Nephron (organoid): ENCODE measurements at regions not wholly inside any gene's neighbourhood (a gene's known extent, or its start where the extent isn't known, plus 50 kb on each side); places are given as distances from the start of the nearest gene placed in this dataset.
"Not testable (repeated sequence)": the region's sequence is repeated elsewhere in the genome, so short reads cannot be mapped to it uniquely, and the experiment has no call there.

ENCODE experiments used
- H3K27ac Mint-ChIP-seq, 3 experiments: 2 replicates each; pipeline ENCODE4 v1.8.0; 2020; ENCODE audit warnings: mixed read lengths in 3 of 3, mild to moderate bottlenecking in 2 of 3, moderate library complexity in 1 of 3
- H3K27me3 Mint-ChIP-seq: 2 replicates; pipeline ENCODE4 v1.8.0; 2021; ENCODE audit warnings: low read depth, mild to moderate bottlenecking, moderate library complexity, mixed read lengths
- H3K36me3 Mint-ChIP-seq: 2 replicates; pipeline ENCODE4 v1.8.0; 2020; ENCODE audit warnings: low read depth, mixed read lengths
- H3K4me1 Mint-ChIP-seq: 2 replicates; pipeline ENCODE4 v1.8.0; 2020; ENCODE audit warnings: mixed read lengths
- H3K4me3 Mint-ChIP-seq, 3 experiments: 2 replicates each; pipeline ENCODE4 v1.8.0; 2020; ENCODE audit warnings: mild to moderate bottlenecking in 3 of 3, mixed read lengths in 3 of 3, moderate library complexity in 2 of 3
- H3K9me3 Mint-ChIP-seq: 2 replicates; pipeline ENCODE4 v1.8.0; 2020; ENCODE audit warnings: mixed read lengths
- CTCF ChIP-seq, 3 experiments: fragments of 200-600 bp; sonication (generic); IDR thresholded peaks; one replicate each; pipeline ENCODE4 v1.5.0; 2021; ENCODE audit warnings: antibody characterized with exemption in 3 of 3; ENCODE audit not compliant: unreplicated experiment in 3 of 3

DNA sequence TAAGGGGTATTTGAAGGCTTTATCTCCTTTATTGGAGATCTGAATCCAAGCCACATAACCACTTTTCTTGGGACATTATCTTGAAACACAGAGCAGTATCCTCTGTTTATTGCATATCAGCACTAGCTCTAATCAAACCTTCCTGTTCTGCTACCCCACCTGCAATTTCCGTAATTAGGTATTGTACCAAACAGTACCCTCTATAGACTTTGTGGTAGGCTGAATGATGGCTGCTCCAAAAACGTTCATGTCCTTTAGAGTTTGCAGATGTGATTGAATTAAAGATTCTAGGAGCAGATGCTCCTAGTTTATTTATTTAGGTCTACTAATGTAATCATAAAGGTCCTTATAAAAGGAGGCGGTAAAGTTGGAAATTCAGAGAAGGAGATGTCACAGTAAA lies 573.0 kb upstream of the ATXN7L3B start:
- no peaks in the 10 kb centered on the region for H3K4me1 Mint-ChIP-seq
- H3K27ac Mint-ChIP-seq, result no peak overlapping the region
- H3K9me3 Mint-ChIP-seq, result no peaks in the 10 kb centered on the region
- no peaks in the 10 kb centered on the region for H3K36me3 Mint-ChIP-seq
- no peak overlapping the region for H3K4me3 Mint-ChIP-seq
- TF ChIP-seq CTCF (IDR thresholded peaks at IDR 0.05; ENCODE audit: unreplicated experiment in 3 of 3), result no peak
- no peaks in the 10 kb centered on the region for H3K27me3 Mint-ChIP-seq

DNA sequence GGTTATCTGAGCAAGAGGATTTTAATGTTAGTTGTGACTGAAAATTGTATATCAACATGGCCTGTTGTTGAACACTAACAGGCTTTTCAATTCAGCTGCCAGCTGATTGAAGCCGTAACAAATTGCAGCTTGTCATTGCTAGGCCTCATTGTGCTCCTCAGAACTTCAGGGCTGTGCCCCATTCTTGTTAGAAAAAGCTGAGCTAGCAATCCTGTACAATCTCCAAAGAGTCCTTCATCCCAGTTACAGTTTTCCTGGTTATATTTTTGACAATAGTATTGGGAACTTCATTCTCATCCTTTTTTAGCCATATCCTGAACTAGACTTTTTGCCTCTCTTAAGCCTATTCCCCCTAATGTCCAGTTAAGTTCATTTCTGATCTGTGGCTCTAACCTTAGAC lies 564.1 kb upstream of the ATXN7L3B start:
- H3K4me3 Mint-ChIP-seq, result no peak overlapping the region
- H3K27me3 Mint-ChIP-seq, result no peaks in the 10 kb centered on the region
- H3K9me3 Mint-ChIP-seq, result peaks cover 8% of the 10 kb centered on the region
- H3K36me3 Mint-ChIP-seq, result no peaks in the 10 kb centered on the region
- TF ChIP-seq CTCF (IDR thresholded peaks at IDR 0.05; ENCODE audit: unreplicated experiment in 3 of 3), result no peak
- no peak overlapping the region for H3K27ac Mint-ChIP-seq
- no peaks in the 10 kb centered on the region for H3K4me1 Mint-ChIP-seq

DNA sequence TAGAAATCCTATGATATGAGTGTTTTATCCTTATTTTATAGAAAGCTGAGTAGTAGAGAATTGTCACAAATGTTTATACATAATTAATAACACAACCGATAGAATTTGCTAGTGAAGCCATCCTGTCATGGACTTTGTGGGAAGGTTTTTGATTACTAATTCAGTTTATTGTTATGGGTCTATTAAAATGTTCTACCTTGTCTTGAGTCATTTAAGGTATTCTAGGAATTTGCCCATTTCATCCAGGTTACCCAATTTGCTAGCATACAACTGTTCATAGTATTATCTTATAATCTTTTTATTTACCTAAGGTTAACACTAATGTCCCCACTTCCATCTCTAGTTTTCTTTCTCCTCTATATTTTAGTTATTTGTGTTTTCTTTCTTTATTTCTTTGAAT lies 553.1 kb upstream of the ATXN7L3B start:
- H3K36me3 Mint-ChIP-seq, result no peaks in the 10 kb centered on the region
- H3K4me1 Mint-ChIP-seq, result no peaks in the 10 kb centered on the region
- no peaks in the 10 kb centered on the region for H3K27me3 Mint-ChIP-seq
- H3K4me3 Mint-ChIP-seq, result no peak overlapping the region
- no peak for TF ChIP-seq CTCF (IDR thresholded peaks at IDR 0.05; ENCODE audit: unreplicated experiment in 3 of 3)
- H3K27ac Mint-ChIP-seq, result no peak overlapping the region
- peaks cover 3% of the 10 kb centered on the region for H3K9me3 Mint-ChIP-seq

DNA sequence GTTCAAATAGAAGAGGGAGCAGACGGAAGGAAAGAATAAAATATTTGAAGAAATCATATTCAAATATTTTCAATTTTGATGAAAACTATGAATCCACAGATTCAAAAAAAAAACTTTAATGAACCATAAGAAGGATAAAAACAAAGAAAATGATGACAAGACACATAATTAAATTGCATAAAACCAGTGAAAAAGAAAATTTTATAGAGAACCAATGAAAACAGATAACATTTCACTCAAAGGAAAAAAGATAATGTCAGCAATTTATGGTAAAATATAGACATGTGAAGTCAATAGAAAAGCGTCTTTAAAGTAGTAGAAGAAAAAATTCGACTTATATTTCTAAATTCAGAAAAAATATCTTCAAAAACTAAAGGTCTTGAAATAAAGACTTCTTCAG lies 546.5 kb upstream of the ATXN7L3B start:
- H3K4me3 Mint-ChIP-seq, result no peak overlapping the region
- no peak for TF ChIP-seq CTCF (IDR thresholded peaks at IDR 0.05; ENCODE audit: unreplicated experiment in 3 of 3)
- H3K9me3 Mint-ChIP-seq, result no peaks in the 10 kb centered on the region
- H3K36me3 Mint-ChIP-seq, result no peaks in the 10 kb centered on the region
- no peaks in the 10 kb centered on the region for H3K27me3 Mint-ChIP-seq
- no peaks in the 10 kb centered on the region for H3K4me1 Mint-ChIP-seq
- no peak overlapping the region for H3K27ac Mint-ChIP-seq

DNA sequence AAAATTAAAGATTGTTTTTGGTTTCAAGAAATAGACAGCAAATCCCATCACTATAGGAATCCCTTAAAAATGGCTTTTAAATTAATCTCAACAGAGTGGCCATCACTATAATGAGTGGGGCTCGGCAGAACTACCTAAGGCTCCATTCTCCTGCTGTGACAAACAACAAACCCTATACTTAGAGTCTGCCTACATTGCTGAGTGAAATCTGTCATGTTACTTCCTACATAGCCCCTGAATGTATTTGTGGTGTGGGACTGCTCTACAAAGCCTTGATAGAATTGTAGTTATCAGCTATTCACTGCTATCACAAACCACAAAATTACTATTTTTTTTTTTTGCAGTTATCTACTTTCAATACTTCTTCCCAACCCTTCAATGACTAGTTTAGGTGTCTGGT lies 538.7 kb upstream of the ATXN7L3B start:
- H3K27ac Mint-ChIP-seq, result no peak overlapping the region
- H3K4me3 Mint-ChIP-seq, result no peak overlapping the region
- TF ChIP-seq CTCF (IDR thresholded peaks at IDR 0.05; ENCODE audit: unreplicated experiment in 3 of 3), result no peak
- no peaks in the 10 kb centered on the region for H3K36me3 Mint-ChIP-seq
- no peaks in the 10 kb centered on the region for H3K9me3 Mint-ChIP-seq
- H3K27me3 Mint-ChIP-seq, result no peaks in the 10 kb centered on the region
- no peaks in the 10 kb centered on the region for H3K4me1 Mint-ChIP-seq

GRCh38 chr12:74015118-74015517 lies 522.5 kb upstream of the ATXN7L3B start:
- Mint-ChIP-seq H3K4me1 (no peaks in the 10 kb centered on the region), H3K36me3 (no peaks in the 10 kb centered on the region), H3K4me3 (no peak overlapping the region), H3K9me3 (no peaks in the 10 kb centered on the region), H3K27ac (no peak overlapping the region), H3K27me3 (no peaks in the 10 kb centered on the region)
- no peak for TF ChIP-seq CTCF (IDR thresholded peaks at IDR 0.05; ENCODE audit: unreplicated experiment in 3 of 3)

GRCh38 chr12:74016324-74016723 lies 521.3 kb upstream of the ATXN7L3B start:
- H3K4me1 Mint-ChIP-seq, H3K27me3 Mint-ChIP-seq, H3K4me3 Mint-ChIP-seq, H3K27ac Mint-ChIP-seq, H3K36me3 Mint-ChIP-seq, H3K9me3 Mint-ChIP-seq: not testable (repeated sequence)
